SK-N-SH treated with all-trans-retinoic acid at 6 μM for 48 hours (cell line): ENCODE measurements at regions not wholly inside any gene's neighbourhood (a gene's known extent, or its start where the extent isn't known, plus 50 kb on each side); places are given as distances from the start of the nearest gene placed in this dataset.

Experiments
- PATZ1 ChIP-seq: fragments of 250-450 bp; sonication (Bioruptor Pico); IDR thresholded peaks from 2 replicates; pipeline ENCODE4 v1.8.0; 2020; ENCODE audit warnings: mild to moderate bottlenecking, moderate library complexity, borderline replicate concordance
- TCF4 ChIP-seq: fragments of 250-450 bp; sonication (Bioruptor Pico); IDR thresholded peaks from 2 replicates; pipeline ENCODE4 v1.8.0; 2021; ENCODE audit warnings: mild to moderate bottlenecking, moderate library complexity, borderline replicate concordance
- ZFP30 ChIP-seq: fragments of 450-650 bp; formaldehyde crosslinking; IDR thresholded peaks from 2 replicates; pipeline ENCODE4 v1.5.0; 2022; ENCODE audit warnings: mild to moderate bottlenecking, moderate library complexity
- ZNF565 ChIP-seq: fragments of 450-650 bp; formaldehyde crosslinking; conservative IDR thresholded peaks from 2 replicates; pipeline ENCODE4 v1.5.0; 2020; ENCODE audit warnings: low read depth, mild to moderate bottlenecking, moderate library complexity

- TF ChIP-seq ZNF565 (CRISPR knock-in tag) (no peak), TCF4 (no peak), PATZ1 (no peak), ZFP30 (CRISPR knock-in tag) (no peak)
These were observed 222.9 kb upstream of the MKLN1 start for GRCh38 chr7:131104596-131105293.
